Right lobe of liver (tissue), 6 donors: ENCODE measurements at regions not wholly inside any gene's neighbourhood (a gene's known extent, or its start where the extent isn't known, plus 50 kb on each side); places are given as distances from the start of the nearest gene placed in this dataset.

Experiments used
- ATAC-seq, 4 donors: fragments of 200-7000 bp; cut with Tn5 transposase; one replicate each; pipeline ENCODE4 v1.9.1; 2020; ENCODE audit warnings: mild to moderate bottlenecking in 4 of 4, moderate library complexity in 4 of 4
- DNase-seq, 3 donors: peaks; one replicate each; pipeline ENCODE4 v3.0.0-alpha.2; 2020
- H3K27ac ChIP-seq, 3 donors: fragments of 200-600 bp; one replicate each; pipeline ENCODE4 v1.8.0; 2022
- H3K27me3 ChIP-seq, 2 donors: fragments of 200-600 bp; one replicate each; pipeline ENCODE4 v1.8.0; 2022
- H3K36me3 ChIP-seq, 4 donors: fragments of 200-600 bp; sonication (generic) in 1 of 4; one replicate each; pipeline versions ENCODE4 v1.5.1 to v1.8.0; 2017 to 2022; ENCODE audit warnings: control low read depth in 1 of 4
- H3K4me1 ChIP-seq, 4 donors: fragments of 200-600 bp; sonication (generic) in 1 of 4; one replicate each; pipeline versions ENCODE4 v1.5.1 to v1.8.0; 2017 to 2022; ENCODE audit warnings: control low read depth in 1 of 4
- H3K4me3 ChIP-seq, 3 donors: fragments of 200-600 bp; one replicate each; pipeline ENCODE4 v1.8.0; 2022
- H3K9me3 ChIP-seq, 4 donors: fragments of 200-600 bp; sonication (generic) in 1 of 4; one replicate each; pipeline versions ENCODE4 v1.5.1 to v1.8.0; 2017 to 2022; ENCODE audit warnings: control low read depth in 1 of 4
- POLR2A ChIP-seq: fragments of 450-650 bp; IDR thresholded peaks from one replicate; pipeline ENCODE4 v1.6.1; 2017; ENCODE audit warnings: antibody characterized with exemption, mild to moderate bottlenecking
- WGBS: methylation state at CpG from one replicate; pipeline ENCODE4 v1.1.6; 2018; ENCODE audit warnings: low coverage, low lambda C conversion rate; ENCODE audit not compliant: insufficient coverage; ENCODE audit errors: missing lambda C conversion rate; 5-methylcytosine and 5-hydroxymethylcytosine counted together
- intact Hi-C, 2 donors: fragments of 100-400 bp; cut with DNase I; formaldehyde crosslinking; loops; one replicate each; pipeline versions ENCODE4 v1.11.2 to v1.14.1; 2022
- TF ChIP-seq, protein P1 (sequence below), 4 donors: fragments of 200-600 bp in 3 of 4; fragments of 450-650 bp in 1 of 4; IDR thresholded peaks; one replicate each; pipeline versions ENCODE4 v1.5.1 to v1.8.0; 2016 to 2022; ENCODE audit warnings: antibody characterized with exemption in 4 of 4, mild to moderate bottlenecking in 2 of 4
- donor health status: DM: no; HTN: yes; CAD: no.
- donor health status: DM: no; HTN: no; CAD: no.
- donor health status: DM: no; HTN: no; CAD: no.
- donor health status: DM: no; HTN: yes; CAD: no.
- donor health status: DM: no; HTN: yes; CAD: no.

DNA sequence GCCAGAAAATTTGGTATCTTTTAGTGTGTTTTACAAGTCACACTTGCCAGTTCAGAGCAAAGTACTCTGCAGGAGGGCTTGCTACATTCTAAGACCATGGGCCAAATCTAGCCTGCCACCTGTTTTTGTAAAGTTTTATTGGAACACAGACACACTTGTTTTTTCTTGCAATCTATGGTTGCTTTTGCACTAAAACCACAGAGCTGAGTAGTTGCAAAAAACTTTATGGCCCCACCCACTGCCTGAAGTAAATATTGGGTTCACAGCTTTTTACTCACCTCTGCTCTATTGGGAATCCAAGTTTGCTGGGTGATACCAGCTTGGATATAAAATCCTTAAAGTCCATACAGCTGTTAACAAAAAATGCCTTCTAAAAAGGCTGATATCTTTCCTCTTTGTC lies 109.0 kb downstream of the ZFP64 start:
- Histone ChIP-seq H3K36me3 (no peaks in the 10 kb centered on the region), H3K4me1 (no peaks in the 10 kb centered on the region), H3K27ac (no peak overlapping the region), H3K27me3 (no peaks in the 10 kb centered on the region), H3K9me3 (peaks cover 0 to 11% (median 0%) of the 10 kb centered on the region in 4 donors), H3K4me3 (no peak overlapping the region)
- DNase-seq = no peak
- ATAC-seq = no peak
- TF ChIP-seq, protein P1, sequence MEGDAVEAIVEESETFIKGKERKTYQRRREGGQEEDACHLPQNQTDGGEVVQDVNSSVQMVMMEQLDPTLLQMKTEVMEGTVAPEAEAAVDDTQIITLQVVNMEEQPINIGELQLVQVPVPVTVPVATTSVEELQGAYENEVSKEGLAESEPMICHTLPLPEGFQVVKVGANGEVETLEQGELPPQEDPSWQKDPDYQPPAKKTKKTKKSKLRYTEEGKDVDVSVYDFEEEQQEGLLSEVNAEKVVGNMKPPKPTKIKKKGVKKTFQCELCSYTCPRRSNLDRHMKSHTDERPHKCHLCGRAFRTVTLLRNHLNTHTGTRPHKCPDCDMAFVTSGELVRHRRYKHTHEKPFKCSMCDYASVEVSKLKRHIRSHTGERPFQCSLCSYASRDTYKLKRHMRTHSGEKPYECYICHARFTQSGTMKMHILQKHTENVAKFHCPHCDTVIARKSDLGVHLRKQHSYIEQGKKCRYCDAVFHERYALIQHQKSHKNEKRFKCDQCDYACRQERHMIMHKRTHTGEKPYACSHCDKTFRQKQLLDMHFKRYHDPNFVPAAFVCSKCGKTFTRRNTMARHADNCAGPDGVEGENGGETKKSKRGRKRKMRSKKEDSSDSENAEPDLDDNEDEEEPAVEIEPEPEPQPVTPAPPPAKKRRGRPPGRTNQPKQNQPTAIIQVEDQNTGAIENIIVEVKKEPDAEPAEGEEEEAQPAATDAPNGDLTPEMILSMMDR (IDR thresholded peaks at IDR 0.05) = no peak
- no peak for TF ChIP-seq POLR2A
- intact Hi-C loops = loop anchor here in 1 of 2 donors (5.0 kb wide), 1 partner anchor 275 kb away; no protein-coding TSS in a partner anchor

DNA sequence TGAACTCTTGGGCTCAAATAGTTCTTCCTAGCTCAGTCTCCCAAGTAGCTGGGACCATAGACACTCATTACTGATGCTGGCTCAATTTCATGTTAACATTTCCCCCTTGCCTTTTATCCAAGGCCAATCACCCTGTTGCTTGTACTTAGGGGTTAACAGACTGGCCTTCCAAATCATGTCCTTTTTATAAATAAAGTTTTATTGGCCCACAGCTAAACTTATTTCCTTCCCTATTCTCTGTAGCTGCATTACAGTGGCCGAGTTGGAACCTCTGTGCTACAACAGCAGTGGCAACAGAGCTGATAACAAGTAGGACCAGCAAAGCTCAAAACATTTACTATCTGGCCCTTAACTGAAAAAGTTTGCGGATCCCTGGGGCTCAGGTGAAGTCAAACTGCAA lies 109.8 kb downstream of the ZFP64 start:
- ATAC-seq = no peak
- peaks cover 0 to 3% (median 0%) of the 10 kb centered on the region in 4 donors for H3K9me3 ChIP-seq
- intact Hi-C loops = loop anchor here in 1 of 2 donors (5.0 kb wide), 1 partner anchor 274 kb away; no protein-coding TSS in a partner anchor

DNA sequence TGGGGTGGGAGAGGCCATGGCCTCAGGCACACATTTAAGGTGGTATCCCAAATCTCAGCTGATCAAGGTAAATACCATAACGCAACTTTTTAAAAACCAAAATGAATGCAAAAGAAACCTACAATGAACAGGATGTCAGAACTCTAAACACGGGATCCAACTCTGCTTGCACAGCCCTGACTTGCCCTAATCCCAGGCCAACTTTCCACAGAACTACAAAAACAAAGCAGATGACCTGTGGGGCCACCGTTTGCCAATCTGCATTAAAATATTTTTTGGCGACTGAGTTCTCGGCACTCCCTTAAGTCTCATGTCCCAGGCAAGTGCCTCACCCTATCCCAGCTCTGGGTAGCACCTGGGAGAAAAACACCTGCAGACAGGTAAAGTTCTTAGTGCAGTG lies 110.5 kb downstream of the ZFP64 start:
- intact Hi-C loops = loop anchor here in 1 of 2 donors (5.0 kb wide), 1 partner anchor 274 kb away; no protein-coding TSS in a partner anchor
- Histone ChIP-seq H3K36me3 (no peaks in the 10 kb centered on the region), H3K9me3 (no peaks in the 10 kb centered on the region), H3K27ac (no peak overlapping the region), H3K4me1 (no peaks in the 10 kb centered on the region), H3K27me3 (no peaks in the 10 kb centered on the region), H3K4me3 (no peak overlapping the region)
- ATAC-seq (no peak), DNase-seq (no peak)
- WGBS = 77% methylated on average over 5 of the region's 5 CpGs
- TF ChIP-seq POLR2A = no peak
- TF ChIP-seq, protein P1 (IDR thresholded peaks at IDR 0.05) = no peak

More for the DNA sequence above, 109.8 kb downstream of the ZFP64 start:
- no peaks in the 10 kb centered on the region for H3K4me1 ChIP-seq
- no peak overlapping the region for H3K4me3 ChIP-seq
- DNase-seq = no peak
- 83% methylated on average over 2 of the region's 2 CpGs for WGBS
- H3K36me3 ChIP-seq = no peaks in the 10 kb centered on the region
- no peak for TF ChIP-seq POLR2A
- TF ChIP-seq, protein P1 (IDR thresholded peaks at IDR 0.05) = no peak
- H3K27me3 ChIP-seq = no peaks in the 10 kb centered on the region
- no peak overlapping the region for H3K27ac ChIP-seq

DNA sequence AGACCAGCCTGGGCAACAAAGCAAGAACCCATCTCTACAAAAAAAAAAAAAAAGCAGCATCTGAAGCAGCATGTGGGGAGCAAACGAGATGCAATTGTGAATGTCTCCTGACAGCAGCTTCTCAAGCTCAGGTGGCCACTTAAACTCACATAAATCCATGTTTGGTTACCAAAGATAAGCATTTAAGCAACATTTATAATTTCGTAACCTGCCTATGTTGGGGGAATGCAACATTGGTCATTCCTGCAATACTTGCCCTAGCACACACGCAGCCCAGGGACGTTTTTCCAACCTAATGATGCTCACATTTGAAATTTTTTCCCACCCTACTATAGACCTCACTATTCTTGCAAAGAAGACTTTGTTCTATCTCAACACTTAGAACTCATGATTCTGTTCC lies 113.3 kb downstream of the ZFP64 start:
- H3K27ac ChIP-seq = no peak overlapping the region
- no peak for DNase-seq
- H3K27me3 ChIP-seq = no peaks in the 10 kb centered on the region
- no peak overlapping the region for H3K4me3 ChIP-seq
- no peaks in the 10 kb centered on the region for H3K4me1 ChIP-seq
- intact Hi-C loops = no loop called here
- TF ChIP-seq, protein P1 (IDR thresholded peaks at IDR 0.05) = no peak
- no peak for TF ChIP-seq POLR2A
- H3K36me3 ChIP-seq = no peaks in the 10 kb centered on the region
- no peaks in the 10 kb centered on the region for H3K9me3 ChIP-seq
- 43% methylated on average over 3 of the region's 4 CpGs for WGBS
- ATAC-seq = no peak

DNA sequence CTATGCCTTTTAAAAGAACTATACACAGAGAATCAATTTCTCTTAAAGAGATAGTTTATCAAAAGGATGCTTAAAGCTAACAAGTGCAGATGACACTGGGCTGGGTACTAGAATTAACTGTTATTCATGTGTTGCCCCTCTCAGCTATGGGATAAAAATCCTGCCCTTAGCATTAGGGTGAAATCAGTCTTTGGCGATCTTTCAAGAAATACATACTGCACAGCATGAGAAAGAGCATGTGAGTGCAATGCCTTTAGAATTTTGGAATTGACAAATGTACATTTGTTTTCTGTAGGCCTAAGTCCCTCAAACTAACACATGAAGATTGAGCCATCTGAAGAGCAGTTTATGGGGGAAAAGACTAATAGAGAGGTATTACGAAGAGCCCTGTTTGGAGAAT lies 115.4 kb downstream of the ZFP64 start:
- Histone ChIP-seq H3K36me3 (no peaks in the 10 kb centered on the region), H3K27ac (no peak overlapping the region), H3K27me3 (no peaks in the 10 kb centered on the region), H3K4me3 (no peak overlapping the region), H3K9me3 (no peaks in the 10 kb centered on the region), H3K4me1 (no peaks in the 10 kb centered on the region)
- intact Hi-C loops = no loop called here
- TF ChIP-seq POLR2A = no peak
- TF ChIP-seq, protein P1 (IDR thresholded peaks at IDR 0.05) = no peak
- ATAC-seq (no peak), DNase-seq (no peak)
- WGBS = 84% methylated on average over 2 of the region's 2 CpGs
